Hypothalamus (tissue), 51 donors: ENCODE measurements at regions not wholly inside any gene's neighbourhood (a gene's known extent, or its start where the extent isn't known, plus 50 kb on each side); places are given as distances from the start of the nearest gene placed in this dataset.
"Not testable (repeated sequence)": the region's sequence is repeated elsewhere in the genome, so short reads cannot be mapped to it uniquely, and the experiment has no call there.

Experiments used
- DNase-seq, 51 donors: peaks; one replicate each; lab custom pipeline; 2025; lab: John Stamatoyannopoulos, UW

- DNase-seq = not testable (repeated sequence)
Measured at GRCh38 chr1:194859481-194860154, 1673.2 kb upstream of the B3GALT2 start.

- DNase-seq = not testable (repeated sequence)
Measured at GRCh38 chr1:194858811-194859480, 1672.5 kb upstream of the B3GALT2 start.

GRCh38 chr1:194857413-194857812, 1671.0 kb upstream of the B3GALT2 start:
- no peak for DNase-seq

- no peak for DNase-seq
Measured at GRCh38 chr1:194848846-194849245, 1662.4 kb upstream of the B3GALT2 start.

- no peak for DNase-seq
Measured at GRCh38 chr1:194846488-194846887, 1660.1 kb upstream of the B3GALT2 start.

GRCh38 chr1:194843077-194843476, 1656.7 kb upstream of the B3GALT2 start:
- DNase-seq = no peak

- DNase-seq = no peak
Measured at GRCh38 chr1:194833111-194833510, 1646.7 kb upstream of the B3GALT2 start.

- not testable (repeated sequence) for DNase-seq
Measured at GRCh38 chr1:194831595-194831994, 1645.2 kb upstream of the B3GALT2 start.

GRCh38 chr1:194830387-194830786, 1644.0 kb upstream of the B3GALT2 start:
- no peak for DNase-seq

- DNase-seq = no peak
Measured at GRCh38 chr1:194829492-194829891, 1643.1 kb upstream of the B3GALT2 start.

- no peak for DNase-seq
Measured at GRCh38 chr1:194825382-194825781, 1639.0 kb upstream of the B3GALT2 start.

- DNase-seq = no peak
Measured at GRCh38 chr1:194821091-194821490, 1634.7 kb upstream of the B3GALT2 start.

GRCh38 chr1:194818674-194819073, 1632.3 kb upstream of the B3GALT2 start:
- DNase-seq = no peak

- no peak for DNase-seq
Measured at GRCh38 chr1:194816859-194817258, 1630.4 kb upstream of the B3GALT2 start.

GRCh38 chr1:194813096-194813495, 1626.7 kb upstream of the B3GALT2 start:
- no peak for DNase-seq

GRCh38 chr1:194809665-194810064, 1623.3 kb upstream of the B3GALT2 start:
- no peak for DNase-seq

GRCh38 chr1:194809215-194809614, 1622.8 kb upstream of the B3GALT2 start:
- no peak for DNase-seq

- no peak for DNase-seq
Measured at GRCh38 chr1:194807530-194808220, 1621.3 kb upstream of the B3GALT2 start.

GRCh38 chr1:194802572-194802971, 1616.2 kb upstream of the B3GALT2 start:
- no peak for DNase-seq

- no peak for DNase-seq
Measured at GRCh38 chr1:194795917-194796593, 1609.6 kb upstream of the B3GALT2 start.

GRCh38 chr1:194787001-194787400, 1600.6 kb upstream of the B3GALT2 start:
- no peak for DNase-seq
